ENCODE measurements at regions not wholly inside any gene's neighbourhood (a gene's known extent, or its start where the extent isn't known, plus 50 kb on each side); places are given as distances from the start of the nearest gene placed in this dataset.

DNA sequence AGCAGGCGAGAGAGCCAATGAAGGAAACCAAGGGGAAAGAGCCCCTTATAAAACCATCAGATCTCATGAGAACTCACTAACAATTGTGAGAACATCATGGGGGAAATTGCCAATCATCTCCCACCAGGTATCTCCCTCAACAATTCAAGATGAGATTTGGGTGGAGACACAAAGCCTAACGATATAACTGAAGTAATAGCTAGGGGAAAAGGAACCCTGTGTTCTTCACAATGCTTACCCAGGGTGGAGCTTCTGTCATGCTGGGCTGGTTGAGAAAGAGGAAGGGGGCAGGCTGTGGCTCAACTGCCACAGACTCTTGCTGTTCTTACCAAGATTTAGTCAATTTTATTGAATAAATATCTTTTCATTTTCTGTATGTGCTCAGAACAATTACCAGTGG lies 392.1 kb upstream of the HS6ST1 start:
- H3K4me1 ChIP-seq, result no peaks in the 10 kb centered on the region

GRCh38 chr2:128714285-128714684 lies 395.6 kb upstream of the HS6ST1 start:
- TF ChIP-seq, protein P1, sequence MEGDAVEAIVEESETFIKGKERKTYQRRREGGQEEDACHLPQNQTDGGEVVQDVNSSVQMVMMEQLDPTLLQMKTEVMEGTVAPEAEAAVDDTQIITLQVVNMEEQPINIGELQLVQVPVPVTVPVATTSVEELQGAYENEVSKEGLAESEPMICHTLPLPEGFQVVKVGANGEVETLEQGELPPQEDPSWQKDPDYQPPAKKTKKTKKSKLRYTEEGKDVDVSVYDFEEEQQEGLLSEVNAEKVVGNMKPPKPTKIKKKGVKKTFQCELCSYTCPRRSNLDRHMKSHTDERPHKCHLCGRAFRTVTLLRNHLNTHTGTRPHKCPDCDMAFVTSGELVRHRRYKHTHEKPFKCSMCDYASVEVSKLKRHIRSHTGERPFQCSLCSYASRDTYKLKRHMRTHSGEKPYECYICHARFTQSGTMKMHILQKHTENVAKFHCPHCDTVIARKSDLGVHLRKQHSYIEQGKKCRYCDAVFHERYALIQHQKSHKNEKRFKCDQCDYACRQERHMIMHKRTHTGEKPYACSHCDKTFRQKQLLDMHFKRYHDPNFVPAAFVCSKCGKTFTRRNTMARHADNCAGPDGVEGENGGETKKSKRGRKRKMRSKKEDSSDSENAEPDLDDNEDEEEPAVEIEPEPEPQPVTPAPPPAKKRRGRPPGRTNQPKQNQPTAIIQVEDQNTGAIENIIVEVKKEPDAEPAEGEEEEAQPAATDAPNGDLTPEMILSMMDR (IDR thresholded peaks at IDR 0.05 in 4 of 5, conservative IDR thresholded peaks at IDR 0.05 in 1 of 5), result no peak
- no peak for TF ChIP-seq POLR2A (IDR thresholded peaks at IDR 0.05)
- DNase-seq (no peak), ATAC-seq (no peak)
- no peaks in the 10 kb centered on the region for H3K4me1 ChIP-seq
- H3K4me3 ChIP-seq, result no peak overlapping the region
- intact Hi-C loops (cut with DNase I; ENCODE audit: low total_unique reads), result no loop called here
- in situ Hi-C loops (cut with MboI; ENCODE audit: low sequenced_read_pairs in 4 of 4), result no loop called here
- H3K36me3 ChIP-seq, result no peaks in the 10 kb centered on the region
- no peaks in the 10 kb centered on the region for H3K9me3 ChIP-seq
- H3K27ac ChIP-seq, result no peak overlapping the region
- no peaks in the 10 kb centered on the region for H3K27me3 ChIP-seq

More for the DNA sequence above, 392.1 kb upstream of the HS6ST1 start:
- Histone ChIP-seq H3K36me3 (no peaks in the 10 kb centered on the region), H3K27ac (no peak overlapping the region), H3K9me3 (peaks cover 0 to 9% (median 2%) of the 10 kb centered on the region in 3 donors), H3K4me3 (no peak overlapping the region), H3K27me3 (no peaks in the 10 kb centered on the region)
- DNase-seq, result no peak
- intact Hi-C loops (cut with DNase I; ENCODE audit: low total_unique reads) (no loop called here), in situ Hi-C loops (cut with MboI; ENCODE audit: low sequenced_read_pairs in 4 of 4) (no loop called here)
- no peak for TF ChIP-seq POLR2A (IDR thresholded peaks at IDR 0.05)
- TF ChIP-seq, protein P1 (IDR thresholded peaks at IDR 0.05 in 4 of 5, conservative IDR thresholded peaks at IDR 0.05 in 1 of 5), result no peak
- ATAC-seq, result no peak

DNA sequence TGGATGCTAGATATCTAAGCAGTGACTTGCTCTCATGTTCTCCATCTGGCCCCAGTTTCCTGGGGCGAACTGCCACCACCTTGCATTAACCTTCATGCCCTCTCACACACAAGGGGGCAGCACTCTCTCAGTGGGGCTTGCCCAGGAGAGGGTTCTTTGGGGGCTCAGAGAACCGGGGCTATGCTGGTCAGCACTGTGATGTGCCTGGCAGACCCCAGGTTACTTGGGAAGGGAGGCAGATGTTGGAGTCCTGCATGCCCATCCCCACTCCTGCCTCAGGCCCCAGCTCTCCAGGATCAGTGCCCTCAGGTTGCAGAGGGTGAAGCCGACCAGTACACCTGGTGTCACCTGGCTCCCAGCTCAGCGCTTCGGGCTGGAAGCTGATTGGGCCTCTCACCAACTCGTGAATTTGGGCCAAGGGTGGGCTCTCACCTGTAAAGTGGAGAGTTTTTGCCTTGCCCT lies 396.2 kb upstream of the HS6ST1 start:
- no peaks in the 10 kb centered on the region for H3K4me1 ChIP-seq
- H3K36me3 ChIP-seq, result no peaks in the 10 kb centered on the region
- H3K27ac ChIP-seq, result no peak overlapping the region
- DNase-seq (no peak), ATAC-seq (no peak)
- no peaks in the 10 kb centered on the region for H3K9me3 ChIP-seq
- no peak overlapping the region for H3K4me3 ChIP-seq
- TF ChIP-seq, protein P1 (IDR thresholded peaks at IDR 0.05 in 4 of 5, conservative IDR thresholded peaks at IDR 0.05 in 1 of 5), result no peak
- TF ChIP-seq POLR2A (IDR thresholded peaks at IDR 0.05), result no peak
- in situ Hi-C loops (cut with MboI; ENCODE audit: low sequenced_read_pairs in 4 of 4), result no loop called here
- no peaks in the 10 kb centered on the region for H3K27me3 ChIP-seq
- intact Hi-C loops (cut with DNase I; ENCODE audit: low total_unique reads), result no loop called here

DNA sequence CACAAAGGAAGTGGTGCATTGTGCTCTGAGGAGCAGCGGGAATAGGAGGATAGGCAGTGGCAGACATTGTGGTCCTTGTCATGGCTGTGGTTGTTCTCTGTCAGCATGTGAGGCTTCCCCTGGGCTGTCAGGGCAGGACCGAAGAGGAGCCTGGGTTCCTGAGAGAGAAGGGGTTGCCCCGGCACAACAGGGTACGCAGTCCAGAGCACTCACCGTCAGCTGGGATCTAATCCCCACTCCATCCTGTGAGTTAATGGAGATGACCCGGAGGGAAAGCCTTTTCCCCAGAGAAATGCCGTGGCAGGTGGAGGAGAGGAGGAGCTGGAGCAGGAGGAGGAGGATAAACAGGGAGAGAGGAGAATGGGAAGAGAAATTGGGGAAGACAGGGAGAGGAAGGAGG lies 396.7 kb upstream of the HS6ST1 start:
- H3K4me3 ChIP-seq, result no peak overlapping the region
- H3K27me3 ChIP-seq, result no peaks in the 10 kb centered on the region
- H3K36me3 ChIP-seq, result no peaks in the 10 kb centered on the region
- no peak overlapping the region for H3K27ac ChIP-seq
- intact Hi-C loops (cut with DNase I; ENCODE audit: low total_unique reads) (no loop called here), in situ Hi-C loops (cut with MboI; ENCODE audit: low sequenced_read_pairs in 4 of 4) (no loop called here)
- TF ChIP-seq, protein P1 (IDR thresholded peaks at IDR 0.05 in 4 of 5, conservative IDR thresholded peaks at IDR 0.05 in 1 of 5), result no peak
- TF ChIP-seq POLR2A (IDR thresholded peaks at IDR 0.05), result no peak
- H3K4me1 ChIP-seq, result no peaks in the 10 kb centered on the region
- no peak for DNase-seq
- H3K9me3 ChIP-seq, result no peaks in the 10 kb centered on the region
- no peak for ATAC-seq

DNA sequence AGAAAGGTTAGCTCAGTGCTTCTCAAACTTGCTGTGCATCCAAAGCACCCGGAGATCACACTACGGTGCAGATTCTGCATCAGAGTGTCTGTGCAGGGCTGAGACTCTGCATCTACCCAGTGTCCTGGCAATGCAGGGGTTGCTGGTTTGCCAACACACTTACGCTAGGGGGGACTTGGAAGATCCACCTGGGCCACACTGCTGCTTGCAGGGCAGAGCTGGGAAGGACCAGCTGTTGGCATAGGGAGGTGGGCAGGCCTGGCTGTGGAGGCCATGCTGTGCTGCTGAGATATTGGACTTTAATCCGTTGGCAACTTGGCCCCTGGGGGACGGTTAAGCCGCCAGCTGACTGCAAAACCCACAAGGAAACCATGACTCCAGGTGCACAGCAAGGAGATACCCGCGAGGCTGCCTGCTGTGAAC lies 397.6 kb upstream of the HS6ST1 start:
- H3K4me1 ChIP-seq, result no peaks in the 10 kb centered on the region
- TF ChIP-seq, protein P1 (IDR thresholded peaks at IDR 0.05 in 4 of 5, conservative IDR thresholded peaks at IDR 0.05 in 1 of 5), result no peak
- no peak for TF ChIP-seq POLR2A (IDR thresholded peaks at IDR 0.05)
- intact Hi-C loops (cut with DNase I; ENCODE audit: low total_unique reads), result no loop called here
- H3K27me3 ChIP-seq, result no peaks in the 10 kb centered on the region
- no peaks in the 10 kb centered on the region for H3K36me3 ChIP-seq
- DNase-seq, result no peak
- no peak for ATAC-seq
- in situ Hi-C loops (cut with MboI; ENCODE audit: low sequenced_read_pairs in 4 of 4), result no loop called here
- no peaks in the 10 kb centered on the region for H3K9me3 ChIP-seq
- H3K4me3 ChIP-seq, result no peak overlapping the region
- no peak overlapping the region for H3K27ac ChIP-seq
